AG04450 (cell line): ENCODE measurements at regions not wholly inside any gene's neighbourhood (a gene's known extent, or its start where the extent isn't known, plus 50 kb on each side); places are given as distances from the start of the nearest gene placed in this dataset.
"Not testable (repeated sequence)": the region's sequence is repeated elsewhere in the genome, so short reads cannot be mapped to it uniquely, and the experiment has no call there.

Experiments
- CTCF ChIA-PET: fragments of 300-600, 350-600 bp; formaldehyde crosslinking; extraction: SDS; loops from one replicate; lab custom pipeline; 2022; ENCODE audit warnings: antibody characterized with exemption, inconsistent platforms; lab: Charles Lee
- POLR2A ChIA-PET: fragments of 350-600 bp; formaldehyde crosslinking; extraction: SDS; loops from one replicate; lab custom pipeline; 2021; ENCODE audit warnings: antibody characterized with exemption, inconsistent platforms; lab: Yijun Ruan, JAX
- DNase-seq: peaks from one replicate; pipeline ENCODE4 v3.0.0-alpha.2; 2011; ENCODE audit warnings: low read depth, low spot score
- H3K27ac ChIP-seq: one replicate; pipeline ENCODE4 v1.5.1; 2012; ENCODE audit warnings: low read depth, low read length, control low read depth
- H3K27me3 ChIP-seq: one replicate; pipeline ENCODE4 v1.6.0; 2012; ENCODE audit warnings: low read length; ENCODE audit not compliant: control insufficient read depth, insufficient read depth
- H3K4me3 ChIP-seq: 2 replicates; pipeline ENCODE4 v1.5.1; 2011; ENCODE audit warnings: mild to moderate bottlenecking, low read depth, low read length, control low read depth
- H3K9me3 ChIP-seq: 2 replicates; pipeline ENCODE4 v1.5.1; 2012; ENCODE audit warnings: low read length; ENCODE audit not compliant: control insufficient read depth, insufficient read depth
- CTCF ChIP-seq: IDR thresholded peaks from 2 replicates; pipeline ENCODE4 v1.5.1; 2011; ENCODE audit warnings: low read depth, low read length, control low read depth, inconsistent platforms

DNA sequence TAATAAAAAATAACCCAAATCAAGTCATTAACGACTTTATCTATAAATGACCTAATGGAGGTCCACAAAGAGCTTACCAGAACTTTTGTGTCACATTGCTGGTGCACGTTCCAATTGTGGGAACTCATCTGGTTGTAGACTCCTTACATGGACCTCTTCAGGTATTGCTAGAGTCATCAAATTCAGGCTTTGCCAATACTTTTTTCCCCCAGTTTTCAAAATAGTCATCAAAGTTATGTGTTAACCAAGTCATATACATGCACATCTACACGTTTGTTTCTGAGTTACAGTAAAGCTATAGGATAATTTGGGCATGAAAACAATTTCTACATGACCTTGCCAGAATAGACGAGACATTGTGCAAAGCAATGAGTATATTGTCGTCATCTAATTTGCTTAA is 76.2 kb upstream of the ADAMTS18 start:
- H3K27me3 ChIP-seq = no peaks in the 10 kb centered on the region
- ChIA-PET POLR2A (no interaction called here), CTCF (no interaction called here)
- no peaks in the 10 kb centered on the region for H3K9me3 ChIP-seq
- H3K4me3 ChIP-seq = no peak overlapping the region
- DNase-seq = no peak
- no peak overlapping the region for H3K27ac ChIP-seq
- TF ChIP-seq CTCF = no peak

GRCh38 chr16:77514500-77515220 is 79.8 kb upstream of the ADAMTS18 start:
- H3K4me3 ChIP-seq = no peak overlapping the region
- DNase-seq = no peak
- H3K27ac ChIP-seq = no peak overlapping the region
- no peaks in the 10 kb centered on the region for H3K27me3 ChIP-seq
- ChIA-PET POLR2A (interaction anchor here (0.7 kb wide), 1 partner anchor 237 kb away, joined by 3 read pairs; no protein-coding TSS in a partner anchor), CTCF (no interaction called here)
- TF ChIP-seq CTCF = no peak
- no peaks in the 10 kb centered on the region for H3K9me3 ChIP-seq

DNA sequence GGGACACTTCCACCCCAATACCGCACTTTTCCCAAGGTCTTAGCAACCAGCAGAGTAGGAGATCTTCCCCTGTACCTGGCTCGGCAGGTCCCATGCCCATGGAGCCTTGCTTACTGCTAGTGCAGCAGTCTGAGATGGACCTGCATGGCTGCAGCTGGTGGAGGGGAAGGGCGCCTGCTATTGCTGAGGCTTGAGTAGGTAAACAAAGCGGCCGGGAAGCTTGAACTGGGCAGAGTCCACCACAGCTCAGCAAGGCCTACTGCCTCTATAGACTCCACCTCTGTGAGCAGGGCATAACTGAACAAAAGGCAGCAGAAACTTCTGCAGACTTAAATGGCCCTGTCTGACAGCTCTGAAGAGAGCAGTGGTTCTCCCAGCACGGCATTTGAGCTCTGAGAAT is 90.4 kb upstream of the ADAMTS18 start:
- H3K4me3 ChIP-seq, POLR2A ChIA-PET, H3K9me3 ChIP-seq, DNase-seq, CTCF ChIA-PET, H3K27ac ChIP-seq, H3K27me3 ChIP-seq: not testable (repeated sequence)

DNA sequence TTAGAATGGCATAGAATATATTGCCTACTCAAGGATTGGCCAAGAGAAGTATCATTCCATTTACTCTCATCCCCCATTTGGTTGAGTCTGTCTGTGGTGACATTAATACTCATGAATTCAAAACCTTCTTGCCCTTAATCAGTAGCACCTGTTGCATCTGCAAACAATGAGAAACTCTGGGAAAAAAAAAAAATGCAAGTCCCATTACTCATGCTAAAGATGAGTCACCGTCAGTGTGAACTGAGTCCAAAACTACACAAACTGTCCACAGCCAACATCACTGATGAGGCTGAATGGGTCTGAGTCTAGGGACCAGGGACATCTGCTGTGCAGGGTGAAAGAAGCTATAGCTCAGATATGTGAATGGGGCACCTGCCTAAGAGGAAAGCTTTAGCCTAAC is 96.9 kb upstream of the ADAMTS18 start:
- Histone ChIP-seq H3K27me3 (no peaks in the 10 kb centered on the region), H3K27ac (no peak overlapping the region), H3K9me3 (no peaks in the 10 kb centered on the region), H3K4me3 (no peak overlapping the region)
- POLR2A ChIA-PET = no interaction called here
- CTCF ChIA-PET = no interaction called here
- no peak for DNase-seq
- no peak for TF ChIP-seq CTCF

GRCh38 chr16:77536809-77537208 is 102.0 kb upstream of the ADAMTS18 start:
- Histone ChIP-seq H3K9me3 (no peaks in the 10 kb centered on the region), H3K27me3 (no peaks in the 10 kb centered on the region), H3K4me3 (no peak overlapping the region), H3K27ac (no peak overlapping the region)
- ChIA-PET POLR2A (no interaction called here), CTCF (no interaction called here)
- no peak for DNase-seq
- TF ChIP-seq CTCF = no peak
